ENCODE measurements at regions not wholly inside any gene's neighbourhood (a gene's known extent, or its start where the extent isn't known, plus 50 kb on each side); places are given as distances from the start of the nearest gene placed in this dataset.
"Not testable (repeated sequence)": the region's sequence is repeated elsewhere in the genome, so short reads cannot be mapped to it uniquely, and the experiment has no call there.

GRCh38 chr5:167348980-167349379 is 942.5 kb upstream of the WWC1 start:
- DNase-seq (ENCODE audit: low spot score), result no peak

- no peak for DNase-seq (ENCODE audit: low spot score)
Measured at GRCh38 chr5:167351316-167351715, 940.1 kb upstream of the WWC1 start.

GRCh38 chr5:167352801-167353200 is 938.6 kb upstream of the WWC1 start:
- DNase-seq (ENCODE audit: low spot score), result no peak

GRCh38 chr5:167355346-167355745 is 936.1 kb upstream of the WWC1 start:
- DNase-seq (ENCODE audit: low spot score), result no peak

- DNase-seq (ENCODE audit: low spot score), result no peak
Measured at GRCh38 chr5:167356374-167356773, 935.1 kb upstream of the WWC1 start.

- no peak for DNase-seq (ENCODE audit: low spot score)
Measured at GRCh38 chr5:167358868-167359492, 932.5 kb upstream of the WWC1 start.

- no peak for DNase-seq (ENCODE audit: low spot score)
Measured at GRCh38 chr5:167361795-167362194, 929.6 kb upstream of the WWC1 start.

- DNase-seq (ENCODE audit: low spot score), result no peak
Measured at GRCh38 chr5:167363065-167363464, 928.4 kb upstream of the WWC1 start.

GRCh38 chr5:167375125-167375524 is 916.3 kb upstream of the WWC1 start:
- DNase-seq (ENCODE audit: low spot score), result no peak

GRCh38 chr5:167378894-167379723 is 912.3 kb upstream of the WWC1 start:
- no peak for DNase-seq (ENCODE audit: low spot score)

- DNase-seq (ENCODE audit: low spot score), result no peak
Measured at GRCh38 chr5:167381457-167381856, 910.0 kb upstream of the WWC1 start.

- no peak for DNase-seq (ENCODE audit: low spot score)
Measured at GRCh38 chr5:167389537-167389936, 901.9 kb upstream of the WWC1 start.

- DNase-seq (ENCODE audit: low spot score), result not testable (repeated sequence)
Measured at GRCh38 chr5:167391286-167391685, 900.2 kb upstream of the WWC1 start.

- DNase-seq (ENCODE audit: low spot score), result no peak
Measured at GRCh38 chr5:167392240-167392639, 899.2 kb upstream of the WWC1 start.

GRCh38 chr5:167393358-167393757 is 898.1 kb upstream of the WWC1 start:
- no peak for DNase-seq (ENCODE audit: low spot score)

- no peak for DNase-seq (ENCODE audit: low spot score)
Measured at GRCh38 chr5:167402671-167403070, 888.8 kb upstream of the WWC1 start.

- DNase-seq (ENCODE audit: low spot score), result no peak
Measured at GRCh38 chr5:167406513-167406912, 884.9 kb upstream of the WWC1 start.

GRCh38 chr5:167412556-167412955 is 878.9 kb upstream of the WWC1 start:
- DNase-seq (ENCODE audit: low spot score), result no peak

GRCh38 chr5:167413506-167413905 is 877.9 kb upstream of the WWC1 start:
- DNase-seq (ENCODE audit: low spot score), result no peak

- no peak for DNase-seq (ENCODE audit: low spot score)
Measured at GRCh38 chr5:167414611-167415010, 876.8 kb upstream of the WWC1 start.

- DNase-seq (ENCODE audit: low spot score), result no peak
Measured at GRCh38 chr5:167415779-167416746, 875.4 kb upstream of the WWC1 start.

- DNase-seq (ENCODE audit: low spot score), result no peak
Measured at GRCh38 chr5:167417662-167418061, 873.8 kb upstream of the WWC1 start.

GRCh38 chr5:167425161-167425560 is 866.3 kb upstream of the WWC1 start:
- DNase-seq (ENCODE audit: low spot score), result no peak

Measured in HuH-7.5 (cell line).